BLaER1 (cell line): ENCODE measurements at regions not wholly inside any gene's neighbourhood (a gene's known extent, or its start where the extent isn't known, plus 50 kb on each side); places are given as distances from the start of the nearest gene placed in this dataset.
"Not testable (repeated sequence)": the region's sequence is repeated elsewhere in the genome, so short reads cannot be mapped to it uniquely, and the experiment has no call there.

Source experiments
- H3K27ac ChIP-seq: shearing (Covaris generic); formaldehyde crosslinking; 2 replicates; pipeline ENCODE4 v1.8.1; 2022
- H3K27me3 ChIP-seq: shearing (Covaris generic); formaldehyde crosslinking; 2 replicates; pipeline ENCODE4 v1.8.1; 2022
- H3K36me3 ChIP-seq: shearing (Covaris generic); formaldehyde crosslinking; 2 replicates; pipeline ENCODE4 v1.8.1; 2022
- H3K4me1 ChIP-seq: shearing (Covaris generic); formaldehyde crosslinking; 2 replicates; pipeline ENCODE4 v1.8.1; 2022
- H3K4me2 ChIP-seq: shearing (Covaris generic); formaldehyde crosslinking; 2 replicates; pipeline ENCODE4 v1.8.1; 2022
- H3K4me3 ChIP-seq: shearing (Covaris generic); formaldehyde crosslinking; 2 replicates; pipeline ENCODE4 v1.8.1; 2022
- H3K9ac ChIP-seq: shearing (Covaris generic); formaldehyde crosslinking; 2 replicates; pipeline ENCODE4 v1.8.1; 2022
- H3K9me3 ChIP-seq: shearing (Covaris generic); formaldehyde crosslinking; 2 replicates; pipeline ENCODE4 v1.8.1; 2022
- H4K20me1 ChIP-seq: shearing (Covaris generic); formaldehyde crosslinking; 2 replicates; pipeline ENCODE4 v1.8.1; 2022
- Cebpa-rat ChIP-seq: shearing (Covaris generic); IDR thresholded peaks from 2 replicates; pipeline ENCODE4 v1.8.1; 2022

DNA sequence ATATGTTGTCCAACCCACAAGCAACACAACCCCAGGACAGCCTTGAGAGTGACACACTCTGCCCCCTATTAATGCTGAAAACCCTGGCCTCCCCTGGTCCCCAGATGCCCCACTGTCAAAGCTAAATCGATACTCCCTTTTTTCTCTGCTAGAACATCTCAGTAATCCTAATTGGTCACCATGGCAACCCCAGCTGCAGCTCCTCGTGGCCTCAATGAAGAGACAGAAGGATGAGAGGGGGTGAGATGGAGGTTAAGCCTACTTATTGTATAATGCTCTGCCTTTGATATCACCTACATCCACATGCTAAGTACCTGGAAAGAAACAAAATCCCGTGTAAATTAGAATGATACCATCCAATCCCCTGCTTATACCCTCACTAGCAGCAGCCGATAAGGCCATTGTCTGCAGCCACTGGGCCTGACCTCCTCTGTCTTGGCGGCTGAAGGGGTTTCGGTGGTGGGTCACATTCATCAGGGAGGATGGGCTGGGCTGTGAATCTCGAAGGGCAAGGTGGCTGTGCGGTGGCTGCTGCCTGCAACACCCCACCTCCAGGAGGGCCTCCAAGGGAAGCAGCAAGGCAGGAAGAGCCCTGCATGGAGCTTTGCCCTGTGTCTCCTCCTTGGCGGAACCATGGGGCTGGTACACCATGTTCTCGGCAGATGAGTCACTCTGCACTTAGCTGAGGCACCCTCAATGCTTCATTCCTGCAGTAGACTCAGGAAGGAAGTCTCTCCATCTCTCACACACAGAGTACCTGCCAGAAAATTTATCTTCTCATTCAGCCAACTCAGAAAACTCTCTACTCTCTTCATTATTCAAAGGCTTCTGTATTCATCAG is 399.5 kb downstream of the BUD13 start:
- Histone ChIP-seq H3K9ac (no peak overlapping the region), H3K4me1 (0 out of 2 replicates have a peak, but pooled peaks cover 6% of the 10 kb centered on the region), H3K27ac (no peak overlapping the region), H3K27me3 (no peaks in the 10 kb centered on the region; the same call in 1 of the 2 replicates), H3K36me3 (no peaks in the 10 kb centered on the region), H3K9me3 (no peaks in the 10 kb centered on the region), H3K4me2 (no peak overlapping the region), H4K20me1 (no peaks in the 10 kb centered on the region; the same call in 1 of the 2 replicates), H3K4me3 (no peak overlapping the region)
- TF ChIP-seq Cebpa-rat: no peak

- H3K9me3 ChIP-seq: no peaks in the 10 kb centered on the region
- H3K9ac ChIP-seq: no peak overlapping the region
- no peak overlapping the region for H3K4me2 ChIP-seq
- H3K27ac ChIP-seq: no peak overlapping the region
- H3K27me3 ChIP-seq: no peaks in the 10 kb centered on the region; the same call in 1 of the 2 replicates
- H4K20me1 ChIP-seq: no peaks in the 10 kb centered on the region
- H3K4me1 ChIP-seq: 0 out of 2 replicates have a peak, but pooled peaks cover 6% of the 10 kb centered on the region
- H3K36me3 ChIP-seq: no peaks in the 10 kb centered on the region
- TF ChIP-seq Cebpa-rat: no peak
- H3K4me3 ChIP-seq: no peak overlapping the region
These were observed 401.6 kb downstream of the BUD13 start for GRCh38 chr11:116371146-116371545.

DNA sequence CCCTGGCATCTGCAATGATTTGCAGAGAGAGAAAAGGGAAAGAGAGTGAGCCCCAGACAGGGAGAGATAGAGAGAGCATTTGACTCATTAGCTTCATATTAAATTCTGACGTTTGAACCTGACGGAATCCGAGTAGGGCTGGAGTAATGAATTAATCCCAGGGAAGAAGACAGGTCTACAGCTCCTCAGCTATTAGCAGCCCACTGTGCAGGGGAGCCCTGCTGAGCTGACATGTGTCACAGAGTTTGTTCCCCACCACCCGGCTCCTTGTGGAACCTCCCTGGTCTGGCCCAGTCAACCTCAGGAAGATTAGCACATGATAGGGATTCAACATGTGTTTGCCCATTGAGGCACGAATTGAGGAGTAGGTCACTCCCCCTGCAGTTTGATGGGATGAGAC is 404.0 kb downstream of the BUD13 start:
- H3K4me2 ChIP-seq: no peak overlapping the region
- no peak overlapping the region for H3K4me3 ChIP-seq
- no peaks in the 10 kb centered on the region for H4K20me1 ChIP-seq
- no peak overlapping the region for H3K27ac ChIP-seq
- H3K9me3 ChIP-seq: no peaks in the 10 kb centered on the region
- H3K4me1 ChIP-seq: 0 out of 2 replicates have a peak, but pooled peaks cover 6% of the 10 kb centered on the region
- H3K9ac ChIP-seq: no peak overlapping the region
- H3K36me3 ChIP-seq: no peaks in the 10 kb centered on the region
- H3K27me3 ChIP-seq: no peaks in the 10 kb centered on the region; the same call in 1 of the 2 replicates
- TF ChIP-seq Cebpa-rat: no peak

GRCh38 chr11:116366980-116367645 is 405.7 kb downstream of the BUD13 start:
- H3K27me3 ChIP-seq: no peaks in the 10 kb centered on the region; the same call in 1 of the 2 replicates
- H3K27ac ChIP-seq: no peak overlapping the region
- no peak for TF ChIP-seq Cebpa-rat
- H3K9me3 ChIP-seq: no peaks in the 10 kb centered on the region
- H4K20me1 ChIP-seq: no peaks in the 10 kb centered on the region
- H3K4me1 ChIP-seq: 0 out of 2 replicates have a peak, but pooled peaks cover 6% of the 10 kb centered on the region
- H3K36me3 ChIP-seq: no peaks in the 10 kb centered on the region
- H3K9ac ChIP-seq: no peak overlapping the region
- H3K4me2 ChIP-seq: no peak overlapping the region
- no peak overlapping the region for H3K4me3 ChIP-seq

GRCh38 chr11:116366451-116366850 is 406.3 kb downstream of the BUD13 start:
- H3K4me2 ChIP-seq: no peak overlapping the region

DNA sequence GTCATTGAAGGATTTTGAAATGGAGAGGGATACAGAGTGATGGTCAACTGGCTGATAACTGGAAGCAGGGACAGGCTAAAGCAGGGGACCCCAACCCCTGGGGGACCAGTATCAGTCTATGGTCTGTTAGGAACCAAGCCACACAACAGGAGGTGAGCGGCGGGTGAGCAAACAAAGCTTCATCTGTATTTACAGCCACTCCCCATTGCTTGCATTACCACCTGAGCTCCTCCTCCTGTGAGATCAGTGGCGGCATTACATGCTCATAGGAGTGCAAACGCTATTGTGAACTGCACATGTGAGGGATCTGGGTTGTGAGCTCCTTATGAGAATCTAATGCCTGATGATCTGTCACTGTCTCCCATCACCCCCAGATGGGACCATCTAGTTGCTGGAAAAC is 407.9 kb downstream of the BUD13 start:
- not testable (repeated sequence) for H3K27me3 ChIP-seq, H3K36me3 ChIP-seq, H3K9ac ChIP-seq, H4K20me1 ChIP-seq, H3K27ac ChIP-seq, H3K9me3 ChIP-seq, H3K4me3 ChIP-seq, H3K4me2 ChIP-seq, H3K4me1 ChIP-seq

More at GRCh38 chr11:116366451-116366850, 406.3 kb downstream of the BUD13 start:
- no peak for TF ChIP-seq Cebpa-rat
- Histone ChIP-seq H3K27ac (no peak overlapping the region), H3K4me3 (no peak overlapping the region), H4K20me1 (no peaks in the 10 kb centered on the region), H3K27me3 (no peaks in the 10 kb centered on the region; the same call in 1 of the 2 replicates), H3K9me3 (no peaks in the 10 kb centered on the region), H3K4me1 (0 out of 2 replicates have a peak, but pooled peaks cover 5% of the 10 kb centered on the region), H3K36me3 (no peaks in the 10 kb centered on the region), H3K9ac (no peak overlapping the region)

DNA sequence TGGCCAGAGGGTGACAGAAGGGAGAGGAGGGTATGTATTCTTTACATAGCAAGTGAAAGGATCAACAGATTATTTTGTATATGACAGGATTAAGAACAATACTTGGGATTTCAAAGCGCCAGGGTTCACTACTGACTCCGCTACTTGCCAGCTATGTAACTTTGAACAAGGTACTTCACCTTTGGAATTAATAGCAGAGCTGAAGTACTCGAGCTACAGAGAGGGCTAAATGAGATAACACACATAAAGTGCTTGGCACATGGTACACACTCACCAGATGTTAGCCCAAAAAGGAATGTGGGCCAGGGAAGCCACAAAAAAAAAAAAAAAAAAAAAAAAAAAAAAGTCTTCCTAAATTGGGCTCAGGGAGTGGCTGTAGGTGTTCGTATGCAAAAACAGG is 408.4 kb downstream of the BUD13 start:
- Histone ChIP-seq H3K27ac (no peak overlapping the region), H3K27me3 (no peaks in the 10 kb centered on the region; the same call in 1 of the 2 replicates), H4K20me1 (no peaks in the 10 kb centered on the region), H3K9me3 (no peaks in the 10 kb centered on the region), H3K9ac (no peak overlapping the region), H3K36me3 (no peaks in the 10 kb centered on the region), H3K4me2 (no peak overlapping the region), H3K4me1 (no peaks in the 10 kb centered on the region), H3K4me3 (no peak overlapping the region)
- no peak for TF ChIP-seq Cebpa-rat

DNA sequence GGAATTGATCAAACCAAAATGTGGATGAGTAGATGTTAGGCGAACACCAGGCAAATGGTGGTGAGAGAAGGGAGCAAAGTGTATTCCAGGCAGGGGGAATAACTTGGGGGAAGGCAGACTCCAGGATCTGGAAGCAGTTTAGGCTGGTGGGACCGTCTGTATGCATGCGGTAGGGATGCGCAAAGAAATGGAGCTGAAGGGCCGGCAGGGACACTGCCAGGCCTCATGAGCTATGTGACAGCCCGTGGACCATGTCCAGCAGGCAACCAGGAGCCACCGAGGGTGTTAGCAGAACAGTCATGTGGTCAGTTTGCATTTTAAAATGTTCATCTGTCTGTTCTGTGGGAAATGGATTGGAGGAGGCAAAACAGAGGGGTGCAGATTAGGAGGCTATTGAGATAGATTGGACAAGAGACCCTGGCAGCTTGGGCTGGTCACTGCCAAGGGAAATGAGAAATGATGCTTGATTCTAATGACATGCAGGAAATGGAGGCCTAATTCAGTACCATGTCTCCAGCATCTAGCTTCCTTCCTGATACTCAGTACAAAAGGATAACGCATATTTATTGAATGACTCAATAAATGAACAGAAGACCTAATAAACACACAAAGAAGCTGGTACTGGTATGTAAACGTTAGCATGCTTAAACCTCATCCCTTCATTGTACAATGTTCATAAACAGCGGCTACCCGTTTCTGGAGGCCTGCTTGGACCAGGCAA is 412.4 kb downstream of the BUD13 start:
- no peaks in the 10 kb centered on the region for H4K20me1 ChIP-seq

DNA sequence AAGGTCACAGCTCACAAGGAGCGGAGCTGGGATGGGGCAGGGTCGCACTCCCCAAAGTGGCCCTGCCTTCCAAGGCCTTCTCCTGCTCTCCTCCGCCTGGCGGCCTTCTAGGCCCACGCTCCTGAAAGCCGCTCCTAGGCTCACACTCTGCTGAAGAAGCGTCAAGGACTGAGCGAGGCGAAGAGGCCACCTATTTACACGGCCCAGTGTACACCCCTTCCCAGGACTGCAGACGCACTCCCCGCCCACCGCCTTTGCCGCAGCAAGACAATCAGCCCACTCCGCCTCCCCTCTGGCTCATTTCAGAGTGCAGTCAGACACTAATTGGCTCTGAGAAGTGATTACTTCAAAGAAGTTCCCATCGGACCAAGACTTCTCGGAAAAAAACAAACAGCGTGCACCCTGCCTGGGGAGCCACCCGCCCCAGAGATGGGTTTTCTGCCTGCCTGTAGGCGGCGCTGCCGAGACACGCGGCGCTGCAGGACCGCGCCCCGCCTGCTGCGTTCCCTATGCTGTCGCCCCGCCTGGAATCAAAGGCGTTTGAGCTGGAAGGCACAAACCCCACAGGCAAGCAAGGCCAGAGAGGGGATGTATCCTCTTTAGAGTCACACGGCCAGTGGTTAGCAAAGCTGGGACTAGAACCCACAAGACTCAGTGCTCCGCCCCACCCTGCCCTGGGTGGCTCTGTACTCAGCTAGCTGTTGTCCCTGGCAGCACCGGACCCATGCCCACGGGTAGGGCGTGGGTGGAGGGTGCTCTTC is 414.8 kb downstream of the BUD13 start:
- Histone ChIP-seq H3K27ac (no peak overlapping the region), H3K4me2 (no peak overlapping the region), H3K27me3 (no peaks in the 10 kb centered on the region)

More for the DNA sequence above, 412.4 kb downstream of the BUD13 start:
- Histone ChIP-seq H3K27ac (no peak overlapping the region), H3K4me2 (no peak overlapping the region), H3K4me3 (no peak overlapping the region), H3K27me3 (no peaks in the 10 kb centered on the region), H3K9ac (no peak overlapping the region), H3K4me1 (no peaks in the 10 kb centered on the region), H3K36me3 (no peaks in the 10 kb centered on the region), H3K9me3 (no peaks in the 10 kb centered on the region)
- no peak for TF ChIP-seq Cebpa-rat

More for the DNA sequence above, 414.8 kb downstream of the BUD13 start:
- Histone ChIP-seq H3K9me3 (no peaks in the 10 kb centered on the region), H3K4me1 (no peaks in the 10 kb centered on the region), H3K4me3 (no peak overlapping the region), H4K20me1 (no peaks in the 10 kb centered on the region), H3K9ac (no peak overlapping the region), H3K36me3 (no peaks in the 10 kb centered on the region)
- no peak for TF ChIP-seq Cebpa-rat
